GM23338 (cell line): ENCODE measurements at regions not wholly inside any gene's neighbourhood (a gene's known extent, or its start where the extent isn't known, plus 50 kb on each side); places are given as distances from the start of the nearest gene placed in this dataset.

Source experiments
- ATAC-seq: fragments of 200-7000 bp; cut with Tn5 transposase; 3 replicates; pipeline ENCODE4 v1.9.1; 2020
- DNase-seq: peaks from one replicate; pipeline ENCODE4 v3.0.0-alpha.2; 2015; ENCODE audit warnings: low spot score
- H2AFZ ChIP-seq: fragments of 200-600 bp; sonication (generic); 2 replicates; pipeline ENCODE4 v1.8.0; 2016; ENCODE audit warnings: antibody characterized with exemption, mild to moderate bottlenecking, moderate library complexity
- H3F3A ChIP-seq: fragments of 200-600 bp; sonication (generic); replicated peaks from 2 replicates; pipeline ENCODE4 v1.8.0; 2017; ENCODE audit warnings: antibody characterized with exemption, mixed run types, low read depth
- H3K27ac ChIP-seq: fragments of 200-600 bp; sonication (generic); 2 replicates; pipeline ENCODE4 v1.6.1; 2016; ENCODE audit warnings: low read depth
- H3K27me3 ChIP-seq: fragments of 200-600 bp; sonication (generic); 2 replicates; pipeline ENCODE4 v1.8.0; 2016; ENCODE audit warnings: mild to moderate bottlenecking, mixed run types, moderate library complexity; ENCODE audit not compliant: insufficient read depth
- H3K36me3 ChIP-seq: fragments of 200-600 bp; sonication (generic); 2 replicates; pipeline ENCODE4 v1.8.0; 2016; ENCODE audit warnings: mild to moderate bottlenecking; ENCODE audit not compliant: insufficient read depth
- H3K4me1 ChIP-seq: fragments of 200-600 bp; sonication (generic); 2 replicates; pipeline ENCODE4 v1.8.0; 2016; ENCODE audit warnings: mild to moderate bottlenecking, moderate library complexity; ENCODE audit not compliant: insufficient read depth
- H3K4me2 ChIP-seq: fragments of 200-600 bp; sonication (generic); 2 replicates; pipeline ENCODE4 v1.7.1; 2017; ENCODE audit warnings: mixed run types
- H3K4me3 ChIP-seq: fragments of 200-600 bp; sonication (generic); 2 replicates; pipeline ENCODE4 v1.6.1; 2016; ENCODE audit warnings: mixed run types
- H3K79me2 ChIP-seq: fragments of 200-600 bp; sonication (generic); replicated peaks from 2 replicates; pipeline ENCODE4 v1.8.0; 2017; ENCODE audit warnings: mild to moderate bottlenecking; ENCODE audit not compliant: insufficient read depth
- H3K9me2 ChIP-seq: fragments of 200-600 bp; sonication (generic); 2 replicates; pipeline ENCODE4 v1.8.0; 2017; ENCODE audit not compliant: insufficient read depth
- H4K20me1 ChIP-seq: fragments of 200-600 bp; sonication (generic); replicated peaks from 2 replicates; pipeline ENCODE4 v1.8.0; 2017; ENCODE audit warnings: mild to moderate bottlenecking; ENCODE audit not compliant: insufficient read depth
- H3K27ac Mint-ChIP-seq: 2 replicates; pipeline ENCODE4 v1.8.0; 2020; ENCODE audit warnings: inconsistent platforms, mild to moderate bottlenecking, moderate library complexity, mixed read lengths
- H3K27me3 Mint-ChIP-seq: 3 replicates; pipeline ENCODE4 v1.8.0; 2022; ENCODE audit warnings: low read depth, mild to moderate bottlenecking, moderate library complexity, mixed read lengths, inconsistent platforms; ENCODE audit not compliant: insufficient read depth, poor library complexity
- H3K36me3 Mint-ChIP-seq: 3 replicates; pipeline ENCODE4 v1.8.0; 2021; ENCODE audit warnings: low read depth, mild to moderate bottlenecking, inconsistent platforms, moderate library complexity, mixed read lengths
- H3K4me1 Mint-ChIP-seq: 3 replicates; pipeline ENCODE4 v1.8.0; 2020; ENCODE audit warnings: mild to moderate bottlenecking, inconsistent platforms, mixed read lengths
- H3K4me3 Mint-ChIP-seq: 3 replicates; pipeline ENCODE4 v1.8.0; 2021; ENCODE audit warnings: moderate library complexity, mild to moderate bottlenecking, inconsistent platforms, mixed read lengths
- H3K9me3 Mint-ChIP-seq: 3 replicates; pipeline ENCODE4 v1.8.0; 2020; ENCODE audit warnings: moderate library complexity, mild to moderate bottlenecking, inconsistent platforms, mixed read lengths
- CREB1 ChIP-seq: fragments of 250-450 bp; sonication (Bioruptor Pico); IDR thresholded peaks from 2 replicates; pipeline ENCODE4 v1.5.0; 2020; ENCODE audit warnings: low read depth, mild to moderate bottlenecking, moderate library complexity
- EZH2phosphoT487 ChIP-seq: fragments of 200-600 bp; sonication (generic); IDR thresholded peaks from one replicate; pipeline ENCODE4 v1.8.1; 2018; ENCODE audit warnings: antibody characterized with exemption; ENCODE audit not compliant: unreplicated experiment
- JUNB ChIP-seq: IDR thresholded peaks from one replicate; pipeline ENCODE4 v1.6.1; 2016; ENCODE audit warnings: antibody characterized with exemption; ENCODE audit not compliant: unreplicated experiment
- POLR2AphosphoS5 ChIP-seq: IDR thresholded peaks from 2 replicates; pipeline ENCODE4 v1.6.1; 2016; ENCODE audit warnings: antibody characterized with exemption, low read depth
- STAT1 ChIP-seq: IDR thresholded peaks from one replicate; pipeline ENCODE4 v1.6.1; 2016; ENCODE audit warnings: antibody characterized with exemption; ENCODE audit not compliant: unreplicated experiment
- ZNF114 ChIP-seq: fragments of 250-450 bp; sonication (Bioruptor Pico); IDR thresholded peaks from 2 replicates; pipeline ENCODE4 v1.5.0; 2020; ENCODE audit warnings: mild to moderate bottlenecking, moderate library complexity
- ZNF331 ChIP-seq: fragments of 250-450 bp; sonication (Bioruptor Pico); IDR thresholded peaks from 2 replicates; pipeline ENCODE4 v1.5.0; 2020; ENCODE audit warnings: low read depth, mild to moderate bottlenecking, moderate library complexity
- TF ChIP-seq, protein P1 (sequence below): fragments of 250-450 bp; sonication (Bioruptor Pico); IDR thresholded peaks from 2 replicates; pipeline ENCODE4 v1.5.0; 2020; ENCODE audit warnings: mild to moderate bottlenecking, moderate library complexity
- TF ChIP-seq, protein P2 (sequence below): IDR thresholded peaks from one replicate; pipeline ENCODE4 v1.6.1; 2018; ENCODE audit warnings: antibody characterized with exemption; ENCODE audit not compliant: unreplicated experiment
- TF ChIP-seq, protein P3 (sequence below): IDR thresholded peaks from 2 replicates; pipeline ENCODE4 v1.6.1; 2016; ENCODE audit warnings: antibody characterized with exemption
- TF ChIP-seq, protein P4 (sequence below), 2 experiments: fragments of 200-600 bp in 1 of 2; sonication (generic) in 1 of 2; conservative IDR thresholded peaks; 2 replicates each; pipeline versions ENCODE4 v1.5.1 to v1.6.1; 2016 to 2017; ENCODE audit warnings: antibody characterized with exemption in 2 of 2, low read depth in 2 of 2, mild to moderate bottlenecking in 2 of 2, moderate library complexity in 1 of 2

DNA sequence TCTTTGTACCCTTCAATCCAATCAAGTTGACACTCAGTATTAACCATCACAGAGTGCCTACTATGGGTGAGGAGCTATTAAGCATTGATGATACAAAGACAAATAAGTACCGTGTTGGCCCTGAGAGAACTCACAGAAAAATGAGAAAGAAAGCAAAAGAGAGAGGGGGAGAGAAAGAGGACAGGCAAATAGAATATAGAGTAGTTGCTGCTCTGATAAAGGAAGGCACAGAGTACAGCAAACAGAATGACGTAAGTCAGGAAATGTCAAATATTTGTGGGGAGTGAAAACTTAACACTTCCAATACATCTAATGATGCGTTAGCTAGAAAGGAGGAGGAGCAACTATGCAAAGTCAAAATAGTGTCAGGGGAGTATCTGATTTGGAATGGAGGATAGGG is 320.6 kb upstream of the KCNH8 start:
- Histone ChIP-seq H3K27ac (no peak overlapping the region), H3K36me3 (no peaks in the 10 kb centered on the region), H3K9me2 (no peaks in the 10 kb centered on the region; the same call in 1 of the 2 replicates), H3K4me1 (0 out of 2 replicates have a peak, but pooled peaks cover 5% of the 10 kb centered on the region), H2AFZ (no peak overlapping the region), H3K27me3 (no peaks in the 10 kb centered on the region), H4K20me1 (no peaks in the 10 kb centered on the region), H3K79me2 (no peaks in the 10 kb centered on the region), H3F3A (0 out of 2 replicates have a peak, but pooled peaks cover 4% of the 10 kb centered on the region), H3K4me2 (no peak overlapping the region), H3K4me3 (no peak overlapping the region)
- DNase-seq (no peak), ATAC-seq (no peak)
- H3K27me3 Mint-ChIP-seq = no peaks in the 10 kb centered on the region
- H3K36me3 Mint-ChIP-seq = no peaks in the 10 kb centered on the region
- TF ChIP-seq CREB1 (CRISPR knock-in tag) (no peak), ZNF114 (no peak), JUNB (no peak), STAT1 (no peak), POLR2AphosphoS5 (no peak), EZH2phosphoT487 (no peak), ZNF331 (CRISPR knock-in tag) (no peak)
- TF ChIP-seq, protein P1, sequence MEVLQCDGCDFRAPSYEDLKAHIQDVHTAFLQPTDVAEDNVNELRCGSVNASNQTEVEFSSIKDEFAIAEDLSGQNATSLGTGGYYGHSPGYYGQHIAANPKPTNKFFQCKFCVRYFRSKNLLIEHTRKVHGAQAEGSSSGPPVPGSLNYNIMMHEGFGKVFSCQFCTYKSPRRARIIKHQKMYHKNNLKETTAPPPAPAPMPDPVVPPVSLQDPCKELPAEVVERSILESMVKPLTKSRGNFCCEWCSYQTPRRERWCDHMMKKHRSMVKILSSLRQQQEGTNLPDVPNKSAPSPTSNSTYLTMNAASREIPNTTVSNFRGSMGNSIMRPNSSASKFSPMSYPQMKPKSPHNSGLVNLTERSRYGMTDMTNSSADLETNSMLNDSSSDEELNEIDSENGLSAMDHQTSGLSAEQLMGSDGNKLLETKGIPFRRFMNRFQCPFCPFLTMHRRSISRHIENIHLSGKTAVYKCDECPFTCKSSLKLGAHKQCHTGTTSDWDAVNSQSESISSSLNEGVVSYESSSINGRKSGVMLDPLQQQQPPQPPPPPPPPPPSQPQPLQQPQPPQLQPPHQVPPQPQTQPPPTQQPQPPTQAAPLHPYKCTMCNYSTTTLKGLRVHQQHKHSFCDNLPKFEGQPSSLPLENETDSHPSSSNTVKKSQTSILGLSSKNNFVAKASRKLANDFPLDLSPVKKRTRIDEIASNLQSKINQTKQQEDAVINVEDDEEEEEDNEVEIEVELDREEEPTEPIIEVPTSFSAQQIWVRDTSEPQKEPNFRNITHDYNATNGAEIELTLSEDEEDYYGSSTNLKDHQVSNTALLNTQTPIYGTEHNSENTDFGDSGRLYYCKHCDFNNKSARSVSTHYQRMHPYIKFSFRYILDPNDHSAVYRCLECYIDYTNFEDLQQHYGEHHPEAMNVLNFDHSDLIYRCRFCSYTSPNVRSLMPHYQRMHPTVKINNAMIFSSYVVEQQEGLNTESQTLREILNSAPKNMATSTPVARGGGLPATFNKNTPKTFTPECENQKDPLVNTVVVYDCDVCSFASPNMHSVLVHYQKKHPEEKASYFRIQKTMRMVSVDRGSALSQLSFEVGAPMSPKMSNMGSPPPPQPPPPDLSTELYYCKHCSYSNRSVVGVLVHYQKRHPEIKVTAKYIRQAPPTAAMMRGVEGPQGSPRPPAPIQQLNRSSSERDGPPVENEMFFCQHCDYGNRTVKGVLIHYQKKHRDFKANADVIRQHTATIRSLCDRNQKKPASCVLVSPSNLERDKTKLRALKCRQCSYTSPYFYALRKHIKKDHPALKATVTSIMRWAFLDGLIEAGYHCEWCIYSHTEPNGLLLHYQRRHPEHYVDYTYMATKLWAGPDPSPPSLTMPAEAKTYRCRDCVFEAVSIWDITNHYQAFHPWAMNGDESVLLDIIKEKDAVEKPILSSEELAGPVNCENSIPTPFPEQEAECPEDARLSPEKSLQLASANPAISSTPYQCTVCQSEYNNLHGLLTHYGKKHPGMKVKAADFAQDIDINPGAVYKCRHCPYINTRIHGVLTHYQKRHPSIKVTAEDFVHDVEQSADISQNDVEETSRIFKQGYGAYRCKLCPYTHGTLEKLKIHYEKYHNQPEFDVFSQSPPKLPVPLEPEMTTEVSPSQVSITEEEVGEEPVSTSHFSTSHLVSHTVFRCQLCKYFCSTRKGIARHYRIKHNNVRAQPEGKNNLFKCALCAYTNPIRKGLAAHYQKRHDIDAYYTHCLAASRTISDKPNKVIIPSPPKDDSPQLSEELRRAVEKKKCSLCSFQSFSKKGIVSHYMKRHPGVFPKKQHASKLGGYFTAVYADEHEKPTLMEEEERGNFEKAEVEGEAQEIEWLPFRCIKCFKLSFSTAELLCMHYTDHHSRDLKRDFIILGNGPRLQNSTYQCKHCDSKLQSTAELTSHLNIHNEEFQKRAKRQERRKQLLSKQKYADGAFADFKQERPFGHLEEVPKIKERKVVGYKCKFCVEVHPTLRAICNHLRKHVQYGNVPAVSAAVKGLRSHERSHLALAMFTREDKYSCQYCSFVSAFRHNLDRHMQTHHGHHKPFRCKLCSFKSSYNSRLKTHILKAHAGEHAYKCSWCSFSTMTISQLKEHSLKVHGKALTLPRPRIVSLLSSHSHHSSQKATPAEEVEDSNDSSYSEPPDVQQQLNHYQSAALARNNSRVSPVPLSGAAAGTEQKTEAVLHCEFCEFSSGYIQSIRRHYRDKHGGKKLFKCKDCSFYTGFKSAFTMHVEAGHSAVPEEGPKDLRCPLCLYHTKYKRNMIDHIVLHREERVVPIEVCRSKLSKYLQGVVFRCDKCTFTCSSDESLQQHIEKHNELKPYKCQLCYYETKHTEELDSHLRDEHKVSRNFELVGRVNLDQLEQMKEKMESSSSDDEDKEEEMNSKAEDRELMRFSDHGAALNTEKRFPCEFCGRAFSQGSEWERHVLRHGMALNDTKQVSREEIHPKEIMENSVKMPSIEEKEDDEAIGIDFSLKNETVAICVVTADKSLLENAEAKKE = no peak
- TF ChIP-seq, protein P2, sequence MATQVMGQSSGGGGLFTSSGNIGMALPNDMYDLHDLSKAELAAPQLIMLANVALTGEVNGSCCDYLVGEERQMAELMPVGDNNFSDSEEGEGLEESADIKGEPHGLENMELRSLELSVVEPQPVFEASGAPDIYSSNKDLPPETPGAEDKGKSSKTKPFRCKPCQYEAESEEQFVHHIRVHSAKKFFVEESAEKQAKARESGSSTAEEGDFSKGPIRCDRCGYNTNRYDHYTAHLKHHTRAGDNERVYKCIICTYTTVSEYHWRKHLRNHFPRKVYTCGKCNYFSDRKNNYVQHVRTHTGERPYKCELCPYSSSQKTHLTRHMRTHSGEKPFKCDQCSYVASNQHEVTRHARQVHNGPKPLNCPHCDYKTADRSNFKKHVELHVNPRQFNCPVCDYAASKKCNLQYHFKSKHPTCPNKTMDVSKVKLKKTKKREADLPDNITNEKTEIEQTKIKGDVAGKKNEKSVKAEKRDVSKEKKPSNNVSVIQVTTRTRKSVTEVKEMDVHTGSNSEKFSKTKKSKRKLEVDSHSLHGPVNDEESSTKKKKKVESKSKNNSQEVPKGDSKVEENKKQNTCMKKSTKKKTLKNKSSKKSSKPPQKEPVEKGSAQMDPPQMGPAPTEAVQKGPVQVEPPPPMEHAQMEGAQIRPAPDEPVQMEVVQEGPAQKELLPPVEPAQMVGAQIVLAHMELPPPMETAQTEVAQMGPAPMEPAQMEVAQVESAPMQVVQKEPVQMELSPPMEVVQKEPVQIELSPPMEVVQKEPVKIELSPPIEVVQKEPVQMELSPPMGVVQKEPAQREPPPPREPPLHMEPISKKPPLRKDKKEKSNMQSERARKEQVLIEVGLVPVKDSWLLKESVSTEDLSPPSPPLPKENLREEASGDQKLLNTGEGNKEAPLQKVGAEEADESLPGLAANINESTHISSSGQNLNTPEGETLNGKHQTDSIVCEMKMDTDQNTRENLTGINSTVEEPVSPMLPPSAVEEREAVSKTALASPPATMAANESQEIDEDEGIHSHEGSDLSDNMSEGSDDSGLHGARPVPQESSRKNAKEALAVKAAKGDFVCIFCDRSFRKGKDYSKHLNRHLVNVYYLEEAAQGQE = no peak
- TF ChIP-seq, protein P3, sequence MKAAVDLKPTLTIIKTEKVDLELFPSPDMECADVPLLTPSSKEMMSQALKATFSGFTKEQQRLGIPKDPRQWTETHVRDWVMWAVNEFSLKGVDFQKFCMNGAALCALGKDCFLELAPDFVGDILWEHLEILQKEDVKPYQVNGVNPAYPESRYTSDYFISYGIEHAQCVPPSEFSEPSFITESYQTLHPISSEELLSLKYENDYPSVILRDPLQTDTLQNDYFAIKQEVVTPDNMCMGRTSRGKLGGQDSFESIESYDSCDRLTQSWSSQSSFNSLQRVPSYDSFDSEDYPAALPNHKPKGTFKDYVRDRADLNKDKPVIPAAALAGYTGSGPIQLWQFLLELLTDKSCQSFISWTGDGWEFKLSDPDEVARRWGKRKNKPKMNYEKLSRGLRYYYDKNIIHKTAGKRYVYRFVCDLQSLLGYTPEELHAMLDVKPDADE = no peak
- TF ChIP-seq, protein P4, sequence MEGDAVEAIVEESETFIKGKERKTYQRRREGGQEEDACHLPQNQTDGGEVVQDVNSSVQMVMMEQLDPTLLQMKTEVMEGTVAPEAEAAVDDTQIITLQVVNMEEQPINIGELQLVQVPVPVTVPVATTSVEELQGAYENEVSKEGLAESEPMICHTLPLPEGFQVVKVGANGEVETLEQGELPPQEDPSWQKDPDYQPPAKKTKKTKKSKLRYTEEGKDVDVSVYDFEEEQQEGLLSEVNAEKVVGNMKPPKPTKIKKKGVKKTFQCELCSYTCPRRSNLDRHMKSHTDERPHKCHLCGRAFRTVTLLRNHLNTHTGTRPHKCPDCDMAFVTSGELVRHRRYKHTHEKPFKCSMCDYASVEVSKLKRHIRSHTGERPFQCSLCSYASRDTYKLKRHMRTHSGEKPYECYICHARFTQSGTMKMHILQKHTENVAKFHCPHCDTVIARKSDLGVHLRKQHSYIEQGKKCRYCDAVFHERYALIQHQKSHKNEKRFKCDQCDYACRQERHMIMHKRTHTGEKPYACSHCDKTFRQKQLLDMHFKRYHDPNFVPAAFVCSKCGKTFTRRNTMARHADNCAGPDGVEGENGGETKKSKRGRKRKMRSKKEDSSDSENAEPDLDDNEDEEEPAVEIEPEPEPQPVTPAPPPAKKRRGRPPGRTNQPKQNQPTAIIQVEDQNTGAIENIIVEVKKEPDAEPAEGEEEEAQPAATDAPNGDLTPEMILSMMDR (conservative IDR thresholded peaks at IDR 0.05; ENCODE audit: low read depth in 2 of 2) = no peak
- H3K4me3 Mint-ChIP-seq = no peak overlapping the region
- no peak overlapping the region for H3K27ac Mint-ChIP-seq
- H3K4me1 Mint-ChIP-seq = no peaks in the 10 kb centered on the region
- no peaks in the 10 kb centered on the region for H3K9me3 Mint-ChIP-seq
